22Rv1 (cell line): ENCODE measurements at regions not wholly inside any gene's neighbourhood (a gene's known extent, or its start where the extent isn't known, plus 50 kb on each side); places are given as distances from the start of the nearest gene placed in this dataset.

Experiments used
- ZFX ChIP-seq: fragments of 450-650 bp; IDR thresholded peaks from 2 replicates; pipeline ENCODE4 v1.6.1; 2017; ENCODE audit warnings: antibody characterized with exemption, borderline replicate concordance
- TF ChIP-seq, protein P1 (sequence below): fragments of 450-650 bp; IDR thresholded peaks from 2 replicates; pipeline ENCODE4 v1.5.1; 2017; ENCODE audit warnings: mild to moderate bottlenecking

DNA sequence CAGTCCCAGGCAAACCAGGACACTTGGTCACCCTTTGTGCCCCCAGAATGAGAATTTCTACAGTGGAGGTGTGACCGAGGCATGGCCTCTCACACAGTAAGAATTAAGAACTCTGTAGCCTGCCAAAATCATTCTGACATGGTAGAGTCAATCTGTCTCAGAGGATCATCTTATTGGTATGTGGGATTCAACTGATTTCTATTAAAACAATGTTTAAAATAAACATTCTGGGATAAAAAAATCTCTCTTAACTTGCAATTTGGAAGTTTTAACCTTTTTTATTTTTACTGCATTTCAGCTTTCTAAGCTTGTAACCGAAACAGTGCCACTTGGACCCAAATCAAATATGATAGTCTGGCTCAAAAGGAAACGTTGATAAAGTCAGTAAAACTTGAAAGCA lies 165.4 kb upstream of the LDB2 start:
- TF ChIP-seq, protein P1, sequence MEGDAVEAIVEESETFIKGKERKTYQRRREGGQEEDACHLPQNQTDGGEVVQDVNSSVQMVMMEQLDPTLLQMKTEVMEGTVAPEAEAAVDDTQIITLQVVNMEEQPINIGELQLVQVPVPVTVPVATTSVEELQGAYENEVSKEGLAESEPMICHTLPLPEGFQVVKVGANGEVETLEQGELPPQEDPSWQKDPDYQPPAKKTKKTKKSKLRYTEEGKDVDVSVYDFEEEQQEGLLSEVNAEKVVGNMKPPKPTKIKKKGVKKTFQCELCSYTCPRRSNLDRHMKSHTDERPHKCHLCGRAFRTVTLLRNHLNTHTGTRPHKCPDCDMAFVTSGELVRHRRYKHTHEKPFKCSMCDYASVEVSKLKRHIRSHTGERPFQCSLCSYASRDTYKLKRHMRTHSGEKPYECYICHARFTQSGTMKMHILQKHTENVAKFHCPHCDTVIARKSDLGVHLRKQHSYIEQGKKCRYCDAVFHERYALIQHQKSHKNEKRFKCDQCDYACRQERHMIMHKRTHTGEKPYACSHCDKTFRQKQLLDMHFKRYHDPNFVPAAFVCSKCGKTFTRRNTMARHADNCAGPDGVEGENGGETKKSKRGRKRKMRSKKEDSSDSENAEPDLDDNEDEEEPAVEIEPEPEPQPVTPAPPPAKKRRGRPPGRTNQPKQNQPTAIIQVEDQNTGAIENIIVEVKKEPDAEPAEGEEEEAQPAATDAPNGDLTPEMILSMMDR = no peak
- TF ChIP-seq ZFX = no peak
